ENCODE measurements at regions not wholly inside any gene's neighbourhood (a gene's known extent, or its start where the extent isn't known, plus 50 kb on each side); places are given as distances from the start of the nearest gene placed in this dataset.

GRCh38 chr12:128114485-128114884, 152.5 kb upstream of the TMEM132C start:
- DNase-seq (ENCODE audit: low read depth), result no peak
- no peak overlapping the region for H3K4me3 ChIP-seq (ENCODE audit: control insufficient read depth, low read depth, low read length)
- TF ChIP-seq CTCF (IDR thresholded peaks at IDR 0.05; ENCODE audit: control insufficient read depth, insufficient read depth, low read depth, low read length, missing control alignments), result no peak

- TF ChIP-seq CTCF (IDR thresholded peaks at IDR 0.05; ENCODE audit: control insufficient read depth, insufficient read depth, low read depth, low read length, missing control alignments), result no peak
- H3K4me3 ChIP-seq (ENCODE audit: control insufficient read depth, low read depth, low read length), result no peak overlapping the region
- DNase-seq (ENCODE audit: low read depth), result no peak
These were observed 150.4 kb upstream of the TMEM132C start for GRCh38 chr12:128116537-128116936.

- DNase-seq (ENCODE audit: low read depth), result no peak
- no peak for TF ChIP-seq CTCF (IDR thresholded peaks at IDR 0.05; ENCODE audit: control insufficient read depth, insufficient read depth, low read depth, low read length, missing control alignments)
- no peak overlapping the region for H3K4me3 ChIP-seq (ENCODE audit: control insufficient read depth, low read depth, low read length)
These were observed 146.9 kb upstream of the TMEM132C start for GRCh38 chr12:128120035-128120434.

- no peak overlapping the region for H3K4me3 ChIP-seq (ENCODE audit: control insufficient read depth, low read depth, low read length)
- TF ChIP-seq CTCF (IDR thresholded peaks at IDR 0.05; ENCODE audit: control insufficient read depth, insufficient read depth, low read depth, low read length, missing control alignments), result no peak
- no peak for DNase-seq (ENCODE audit: low read depth)
These were observed 145.5 kb upstream of the TMEM132C start for GRCh38 chr12:128121424-128121823.

GRCh38 chr12:128123096-128123495, 143.9 kb upstream of the TMEM132C start:
- TF ChIP-seq CTCF (IDR thresholded peaks at IDR 0.05; ENCODE audit: control insufficient read depth, insufficient read depth, low read depth, low read length, missing control alignments), result no peak
- DNase-seq (ENCODE audit: low read depth), result no peak
- no peak overlapping the region for H3K4me3 ChIP-seq (ENCODE audit: control insufficient read depth, low read depth, low read length)

GRCh38 chr12:128131955-128132354, 135.0 kb upstream of the TMEM132C start:
- no peak for TF ChIP-seq CTCF (IDR thresholded peaks at IDR 0.05; ENCODE audit: control insufficient read depth, insufficient read depth, low read depth, low read length, missing control alignments)
- no peak for DNase-seq (ENCODE audit: low read depth)
- no peak overlapping the region for H3K4me3 ChIP-seq (ENCODE audit: control insufficient read depth, low read depth, low read length)
